HCT116 (cell line): ENCODE measurements at regions not wholly inside any gene's neighbourhood (a gene's known extent, or its start where the extent isn't known, plus 50 kb on each side); places are given as distances from the start of the nearest gene placed in this dataset.

ENCODE experiments used
- ATAC-seq: fragments of 200-7000 bp; cut with Tn5 transposase; 2 replicates; pipeline ENCODE4 v1.9.1; 2020; ENCODE audit warnings: mild to moderate bottlenecking, moderate library complexity
- BruUV-seq: library from RNA; stranded (reverse); fragments of 400-500 nt; replicated peaks from 2 replicates; lab custom pipeline; 2021; lab: Mats Ljungman, UMichigan
- CTCF ChIA-PET: fragments of 300-600 bp; sonication (Branson Sonifier 250); formaldehyde crosslinking; loops from one replicate; lab custom pipeline; 2021; ENCODE audit warnings: antibody characterized with exemption; lab: Charles Lee
- POLR2A ChIA-PET: fragments of 300-600, 350-600 bp; sonication (Branson Sonifier 250); formaldehyde crosslinking; loops from one replicate; lab custom pipeline; 2021; ENCODE audit warnings: antibody characterized with exemption; lab: Charles Lee
- RAD21 ChIA-PET, 2 experiments: fragments of 300-600 bp; sonication (Branson Sonifier 250); formaldehyde crosslinking; loops; one replicate each; lab custom pipeline; 2023; ENCODE audit warnings: low total read pairs in 2 of 2; ENCODE audit not compliant: uncharacterized antibody in 2 of 2, unreplicated experiment in 2 of 2, low non-redundant PET in 1 of 2; lab: Charles Lee
- DNase-seq: peaks from one replicate; pipeline ENCODE4 v3.0.0-alpha.2; 2010; ENCODE audit warnings: low read depth, low spot score
- H2AFZ ChIP-seq: fragments of 200-600 bp; shearing (Covaris generic), sonication (generic); 2 replicates; pipeline ENCODE4 v1.6.1; 2017; ENCODE audit warnings: low read depth, mixed run types, mixed read lengths, antibody characterized with exemption, low read length; ENCODE audit not compliant: poor library complexity, severe bottlenecking
- H3K27ac ChIP-seq: 2 replicates; pipeline ENCODE4 v1.5.1; 2012; ENCODE audit warnings: low read depth, low read length
- H3K27me3 ChIP-seq: fragments of 200-600 bp; sonication (generic); 2 replicates; pipeline ENCODE4 v1.6.1; 2016; ENCODE audit warnings: mixed run types, low read length, mixed read lengths; ENCODE audit not compliant: insufficient read depth
- H3K36me3 ChIP-seq, 2 experiments: fragments of 200-500 bp in 1 of 2; fragments of 200-600 bp in 1 of 2; sonication (Bioruptor generic) in 1 of 2; sonication (generic) in 1 of 2; 2 replicates each; pipeline versions ENCODE4 v1.5.1 to v1.6.1; 2014 to 2016; ENCODE audit warnings: low read length in 2 of 2, inconsistent platforms in 1 of 2, mixed read lengths in 1 of 2, mixed run types in 1 of 2; ENCODE audit not compliant: insufficient read depth in 2 of 2, control insufficient read depth in 1 of 2
- H3K4me1 ChIP-seq, 2 experiments: fragments of 200-600 bp in 1 of 2; sonication (generic) in 1 of 2; 2 replicates each; pipeline versions ENCODE4 v1.5.1 to v1.6.1; 2012 to 2017; ENCODE audit warnings: low read length in 2 of 2, inconsistent platforms in 1 of 2, mild to moderate bottlenecking in 1 of 2, mixed read lengths in 1 of 2, mixed run types in 1 of 2, moderate library complexity in 1 of 2; ENCODE audit not compliant: insufficient read depth in 2 of 2, control insufficient read depth in 1 of 2
- H3K4me2 ChIP-seq: fragments of 200-600 bp; sonication (generic); 2 replicates; pipeline ENCODE4 v1.6.1; 2017; ENCODE audit warnings: mixed run types, low read length, mixed read lengths
- H3K4me3 ChIP-seq, 2 experiments: fragments of 200-600 bp in 1 of 2; sonication (generic) in 1 of 2; replicated peaks in 1 of 2; 2 replicates each; pipeline ENCODE4 v1.5.1; 2011 to 2016; ENCODE audit warnings: low read length in 2 of 2, control low read depth in 1 of 2, low read depth in 1 of 2, mild to moderate bottlenecking in 1 of 2, mixed read lengths in 1 of 2, mixed run types in 1 of 2
- H3K79me2 ChIP-seq: fragments of 200-600 bp; sonication (generic); 2 replicates; pipeline ENCODE4 v1.6.1; 2017; ENCODE audit warnings: mild to moderate bottlenecking, mixed run types, low read length, moderate library complexity, mixed read lengths; ENCODE audit not compliant: insufficient read depth
- H3K9ac ChIP-seq: fragments of 200-600 bp; sonication (generic); 2 replicates; pipeline ENCODE4 v1.6.1; 2016; ENCODE audit warnings: low read length, mixed read lengths
- H3K9me2 ChIP-seq: fragments of 200-600 bp; sonication (generic), shearing (Covaris generic); 2 replicates; pipeline ENCODE4 v1.6.1; 2017; ENCODE audit warnings: mixed run types, mild to moderate bottlenecking, moderate library complexity; ENCODE audit not compliant: insufficient read depth
- H3K9me3 ChIP-seq, 2 experiments: fragments of 200-500 bp in 1 of 2; fragments of 200-600 bp in 1 of 2; sonication (Bioruptor generic) in 1 of 2; sonication (generic) in 1 of 2; 2 replicates each; pipeline ENCODE4 v1.6.1; 2014 to 2017; ENCODE audit warnings: low read length in 2 of 2, mixed read lengths in 2 of 2, inconsistent platforms in 1 of 2, low read depth in 1 of 2, mild to moderate bottlenecking in 1 of 2, mixed run types in 1 of 2, moderate library complexity in 1 of 2; ENCODE audit not compliant: control insufficient read depth in 1 of 2, insufficient read depth in 1 of 2
- H4K20me1 ChIP-seq: fragments of 200-600 bp; sonication (generic), shearing (Covaris generic); 2 replicates; pipeline ENCODE4 v1.6.1; 2017; ENCODE audit warnings: mixed run types, mild to moderate bottlenecking, moderate library complexity; ENCODE audit not compliant: insufficient read depth
- ATF3 ChIP-seq: IDR thresholded peaks from 2 replicates; pipeline ENCODE4 v1.6.1; 2012
- CBX3 ChIP-seq: IDR thresholded peaks from 2 replicates; pipeline ENCODE4 v1.6.1; 2012; ENCODE audit warnings: low read depth
- CEBPB ChIP-seq: IDR thresholded peaks from 2 replicates; pipeline ENCODE4 v1.6.1; 2012; ENCODE audit warnings: low read depth
- EGR1 ChIP-seq: IDR thresholded peaks from 2 replicates; pipeline ENCODE4 v1.6.1; 2012; ENCODE audit warnings: low read depth
- ELF1 ChIP-seq: IDR thresholded peaks from 2 replicates; pipeline ENCODE4 v1.6.1; 2012; ENCODE audit warnings: low read depth, borderline replicate concordance
- EZH2 ChIP-seq: fragments of 200-600 bp; sonication (generic); IDR thresholded peaks from 2 replicates; pipeline ENCODE4 v1.6.1; 2017; ENCODE audit warnings: antibody characterized with exemption, mixed run types
- EZH2phosphoT487 ChIP-seq: fragments of 200-600 bp; IDR thresholded peaks from 2 replicates; pipeline ENCODE4 v1.6.1; 2018; ENCODE audit warnings: antibody characterized with exemption, borderline replicate concordance
- FOSL1 ChIP-seq: IDR thresholded peaks from 2 replicates; pipeline ENCODE4 v1.6.1; 2012; ENCODE audit warnings: low read depth
- JUND ChIP-seq: IDR thresholded peaks from 2 replicates; pipeline ENCODE4 v1.6.1; 2012
- MAX ChIP-seq: IDR thresholded peaks from 2 replicates; pipeline ENCODE4 v1.6.1; 2012
- POLR2A ChIP-seq: IDR thresholded peaks from 2 replicates; pipeline ENCODE4 v1.7.0; 2011; ENCODE audit warnings: borderline replicate concordance; ENCODE audit not compliant: insufficient read depth, insufficient read length; ENCODE audit errors: extremely low read depth
- POLR2AphosphoS5 ChIP-seq: IDR thresholded peaks from 2 replicates; pipeline ENCODE4 v1.6.1; 2011; ENCODE audit warnings: mild to moderate bottlenecking, low read depth, low read length, moderate library complexity
- RAD21 ChIP-seq: IDR thresholded peaks from 2 replicates; pipeline ENCODE4 v1.6.1; 2012; ENCODE audit warnings: low read depth, mild to moderate bottlenecking
- REST ChIP-seq: IDR thresholded peaks from 2 replicates; pipeline ENCODE4 v1.6.1; 2012; ENCODE audit warnings: low read depth
- SIN3A ChIP-seq: IDR thresholded peaks from 2 replicates; pipeline ENCODE4 v1.6.1; 2012; ENCODE audit warnings: low read depth
- SP1 ChIP-seq: IDR thresholded peaks from 2 replicates; pipeline ENCODE4 v1.6.1; 2012; ENCODE audit warnings: low read depth
- SRF ChIP-seq: IDR thresholded peaks from 2 replicates; pipeline ENCODE4 v1.6.1; 2012; ENCODE audit warnings: low read depth
- TCF7L2 ChIP-seq: IDR thresholded peaks from 2 replicates; pipeline ENCODE4 v1.7.0; 2011; ENCODE audit warnings: borderline replicate concordance, inconsistent platforms; ENCODE audit not compliant: insufficient read depth, insufficient read length; ENCODE audit errors: extremely low read depth
- YY1 ChIP-seq: IDR thresholded peaks from 2 replicates; pipeline ENCODE4 v1.6.1; 2011; ENCODE audit warnings: low read length, low read depth, moderate library complexity, mild to moderate bottlenecking; ENCODE audit not compliant: insufficient replicate concordance; ENCODE audit errors: extremely low read depth
- intact Hi-C: fragments of 100-400 bp; cut with micrococcal nuclease; formaldehyde crosslinking; loops from 2 replicates; pipeline ENCODE4 v1.10.0; 2022

GRCh38 chr3:17793542-17794195 is 51.2 kb upstream of the TBC1D5 start:
- ChIA-PET POLR2A (no interaction called here), RAD21 (no interaction called here), CTCF (no interaction called here)
- H3K4me3 ChIP-seq: no peak overlapping the region
- H4K20me1 ChIP-seq: no peaks in the 10 kb centered on the region
- H3K79me2 ChIP-seq: no peaks in the 10 kb centered on the region
- ATAC-seq: no peak
- no peak for TF ChIP-seq REST
- TF ChIP-seq MAX: no peak
- no peak for TF ChIP-seq ELF1
- no peak for TF ChIP-seq ATF3
- no peak for TF ChIP-seq SP1
- no peak for TF ChIP-seq SRF
- TF ChIP-seq EZH2: no peak
- no peak for TF ChIP-seq EGR1
- no peak for TF ChIP-seq POLR2A
- TF ChIP-seq YY1: no peak
- no peak for TF ChIP-seq POLR2AphosphoS5
- no peak for TF ChIP-seq JUND
- no peak for TF ChIP-seq CEBPB
- no peak for TF ChIP-seq EZH2phosphoT487
- no peak for TF ChIP-seq TCF7L2
- no peak for TF ChIP-seq RAD21
- no peak for TF ChIP-seq SIN3A
- no peak for TF ChIP-seq FOSL1
- TF ChIP-seq CBX3: no peak
- no peak overlapping the region for H3K27ac ChIP-seq
- BruUV-seq: no TSS peak
- H3K4me1 ChIP-seq: no peaks in the 10 kb centered on the region
- H3K9ac ChIP-seq: no peak overlapping the region
- intact Hi-C loops: no loop called here
- no peak overlapping the region for H2AFZ ChIP-seq
- H3K27me3 ChIP-seq: no peaks in the 10 kb centered on the region
- no peaks in the 10 kb centered on the region for H3K36me3 ChIP-seq
- H3K9me3 ChIP-seq: no peaks in the 10 kb centered on the region
- no peak for DNase-seq
- no peak overlapping the region for H3K4me2 ChIP-seq
- no peaks in the 10 kb centered on the region; the same call in 1 of the 2 replicates for H3K9me2 ChIP-seq
